ENCODE measurements at regions not wholly inside any gene's neighbourhood (a gene's known extent, or its start where the extent isn't known, plus 50 kb on each side); places are given as distances from the start of the nearest gene placed in this dataset.

- Histone ChIP-seq H3K4me3 (replicated peaks in 1 of 3; ENCODE audit: insufficient read depth in 1 of 3, low read depth in 1 of 3, low read length in 3 of 3) (no peak overlapping the region), H3K9me3 (replicated peaks; ENCODE audit: control insufficient read depth, insufficient read depth, low read length) (no peaks in the 10 kb centered on the region), H3K9me1 (replicated peaks; ENCODE audit: control insufficient read depth, extremely low read depth, insufficient read depth, low read length) (peaks cover 2% of the 10 kb centered on the region), H3K79me2 (ENCODE audit: control insufficient read depth, insufficient read depth, low read length) (no peaks in the 10 kb centered on the region), H2AFZ (ENCODE audit: low read depth, low read length) (no peak overlapping the region), H3K27me3 (ENCODE audit: control insufficient read depth in 2 of 2, insufficient read depth in 2 of 2, low read length in 2 of 2) (no peaks in the 10 kb centered on the region), H4K20me1 (replicated peaks; ENCODE audit: control insufficient read depth, extremely low read depth, insufficient read depth, low read length) (no peaks in the 10 kb centered on the region), H3K9ac (replicated peaks; ENCODE audit: extremely low read depth, insufficient read depth, low read length) (no peak overlapping the region), H3K36me3 (ENCODE audit: control insufficient read depth in 2 of 2, extremely low read depth in 1 of 2, insufficient read depth in 2 of 2, low read length in 2 of 2) (no peaks in the 10 kb centered on the region), H3K4me1 (ENCODE audit: control insufficient read depth, extremely low read depth, insufficient read depth, low read length) (no peaks in the 10 kb centered on the region), H3K4me2 (ENCODE audit: insufficient read depth, low read length) (no peak overlapping the region), H3K27ac (ENCODE audit: insufficient read depth, low read depth, low read length) (no peak overlapping the region)
- DNase-seq (ENCODE audit: low read depth, low spot score) (no peak), FAIRE-seq (no peak)
- intact Hi-C loops (cut with micrococcal nuclease): no loop called here
- dilution Hi-C loops (cut with MboI; ENCODE audit: extremely low pct_ligation_motif_present, low sequenced_read_pairs): no loop called here
- BruUV-seq (replicated peaks): no TSS peak
- ChIA-PET POLR2A (no interaction called here), CTCF (no interaction called here)
- TF ChIP-seq EZH2 (IDR thresholded peaks at IDR 0.05; ENCODE audit: borderline replicate concordance, low read depth, low read length, severe bottlenecking) (no peak), GATA2 (IDR thresholded peaks at IDR 0.05; ENCODE audit: insufficient read depth, insufficient read length, low read depth, low read length) (no peak), MYC (IDR thresholded peaks at IDR 0.05; ENCODE audit: low read depth, low read length) (no peak), POLR2A (IDR thresholded peaks at IDR 0.05; ENCODE audit: low read depth, low read length) (no peak), MAX (IDR thresholded peaks at IDR 0.05; ENCODE audit: insufficient read depth, insufficient read length) (no peak), CTCF (IDR thresholded peaks at IDR 0.05; ENCODE audit: extremely low read depth in 1 of 2, insufficient read depth in 1 of 2, low read depth in 1 of 2, low read length in 2 of 2) (no peak), POLR2AphosphoS5 (IDR thresholded peaks at IDR 0.05; ENCODE audit: insufficient read depth, low read depth, low read length) (no peak), FOS (IDR thresholded peaks at IDR 0.05; ENCODE audit: borderline replicate concordance, insufficient read depth, low read length) (no peak), JUN (IDR thresholded peaks at IDR 0.05; ENCODE audit: borderline replicate concordance, insufficient read depth, insufficient read length, low read depth) (no peak)
These were observed 1998.6 kb upstream of the PCDH20 start for GRCh38 chr13:63414247-63414646.

Data from endothelial cell of umbilical vein (primary cell).